GM19452 (cell line): ENCODE measurements at regions not wholly inside any gene's neighbourhood (a gene's known extent, or its start where the extent isn't known, plus 50 kb on each side); places are given as distances from the start of the nearest gene placed in this dataset.

Experiments used
- ATAC-seq: cut with Tn5 transposase; IDR thresholded peaks from one replicate; pipeline ENCODE4 v1.9.1; 2021; ENCODE audit not compliant: unreplicated experiment

- no peak for ATAC-seq
Measured at GRCh38 chr21:38898422-38899096, 92.8 kb downstream of the ETS2 start.

GRCh38 chr21:38897532-38898421 lies 92.0 kb downstream of the ETS2 start:
- no peak for ATAC-seq

GRCh38 chr21:38894899-38895298 lies 89.2 kb downstream of the ETS2 start:
- ATAC-seq, result no peak

GRCh38 chr21:38888991-38889561 lies 83.3 kb downstream of the ETS2 start:
- ATAC-seq, result no peak

GRCh38 chr21:38887749-38888148 lies 82.0 kb downstream of the ETS2 start:
- no peak for ATAC-seq

- no peak for ATAC-seq
Measured at GRCh38 chr21:38887062-38887686, 81.4 kb downstream of the ETS2 start.

GRCh38 chr21:38885909-38886308 lies 80.2 kb downstream of the ETS2 start:
- ATAC-seq, result no peak

GRCh38 chr21:38884440-38884839 lies 78.7 kb downstream of the ETS2 start:
- ATAC-seq, result no peak

GRCh38 chr21:38883142-38883541 lies 77.4 kb downstream of the ETS2 start:
- ATAC-seq, result no peak

- ATAC-seq, result no peak
Measured at GRCh38 chr21:38881131-38881530, 75.4 kb downstream of the ETS2 start.

- ATAC-seq, result no peak
Measured at GRCh38 chr21:38880577-38880966, 74.8 kb downstream of the ETS2 start.

GRCh38 chr21:38879912-38880576 lies 74.3 kb downstream of the ETS2 start:
- no peak for ATAC-seq

GRCh38 chr21:38878379-38879179 lies 72.8 kb downstream of the ETS2 start:
- ATAC-seq, result no peak

- no peak for ATAC-seq
Measured at GRCh38 chr21:38875694-38876492, 70.2 kb downstream of the ETS2 start.
